GM19438 (cell line): ENCODE measurements at regions not wholly inside any gene's neighbourhood (a gene's known extent, or its start where the extent isn't known, plus 50 kb on each side); places are given as distances from the start of the nearest gene placed in this dataset.

Experiments used
- ATAC-seq: cut with Tn5 transposase; IDR thresholded peaks from one replicate; pipeline ENCODE4 v1.9.1; 2021; ENCODE audit warnings: low read depth; ENCODE audit not compliant: unreplicated experiment

DNA sequence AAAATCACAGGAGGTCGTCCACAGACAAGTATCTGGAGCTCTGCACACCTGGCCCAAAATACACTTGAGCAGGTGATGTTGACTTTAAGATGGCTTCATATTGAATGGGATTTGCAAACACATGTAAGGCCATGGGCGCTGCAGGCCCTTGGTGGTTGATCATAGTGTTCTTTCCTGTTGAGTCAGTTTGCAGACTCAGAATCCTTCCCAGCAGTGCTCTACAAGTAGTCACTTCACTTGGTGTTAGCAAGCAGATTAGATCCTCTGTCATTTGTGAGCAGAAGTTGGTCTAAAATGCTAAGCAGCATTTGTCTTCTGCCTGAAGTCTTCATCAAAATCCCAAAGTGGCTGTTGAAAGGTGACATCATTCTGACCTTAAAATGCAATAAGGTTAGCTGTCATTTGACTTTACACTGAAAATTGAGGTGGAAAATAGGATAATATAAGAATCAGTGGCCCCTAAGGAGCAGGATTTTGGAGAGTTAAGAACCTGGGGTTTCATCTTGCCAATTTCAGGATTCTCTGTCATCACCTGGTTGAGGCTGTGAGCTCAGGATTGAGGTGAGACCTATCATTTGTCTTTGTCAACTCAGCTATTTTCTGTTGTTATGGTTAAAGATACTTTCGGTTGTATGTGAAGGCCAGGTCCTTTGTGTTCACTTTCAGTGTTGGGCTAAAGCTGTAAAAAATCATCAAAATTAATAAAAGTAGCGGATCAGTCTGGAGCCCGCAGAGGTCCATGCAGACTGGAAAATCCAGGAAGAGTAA, 114.5 kb downstream of the LRRC70 start:
- ATAC-seq, result no peak

DNA sequence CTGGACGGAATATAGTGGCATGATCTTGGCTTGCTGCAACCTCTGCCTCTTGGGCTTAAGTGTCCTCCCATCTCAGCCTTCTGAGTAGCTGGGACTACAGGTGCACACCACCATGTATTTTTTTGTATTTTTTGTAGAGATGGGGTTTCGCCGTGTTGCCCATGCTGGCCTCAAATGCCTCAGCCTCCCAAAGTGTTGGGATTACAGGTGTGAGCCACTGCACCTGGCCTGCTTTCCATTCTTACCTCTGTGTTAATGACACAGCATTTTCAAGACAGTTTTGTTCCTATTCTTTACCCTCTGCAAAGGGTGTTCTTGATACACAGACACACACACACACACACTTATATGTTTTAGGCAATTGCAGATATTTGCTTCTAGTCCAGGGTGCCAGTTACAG, 113.3 kb downstream of the LRRC70 start:
- ATAC-seq, result no peak

DNA sequence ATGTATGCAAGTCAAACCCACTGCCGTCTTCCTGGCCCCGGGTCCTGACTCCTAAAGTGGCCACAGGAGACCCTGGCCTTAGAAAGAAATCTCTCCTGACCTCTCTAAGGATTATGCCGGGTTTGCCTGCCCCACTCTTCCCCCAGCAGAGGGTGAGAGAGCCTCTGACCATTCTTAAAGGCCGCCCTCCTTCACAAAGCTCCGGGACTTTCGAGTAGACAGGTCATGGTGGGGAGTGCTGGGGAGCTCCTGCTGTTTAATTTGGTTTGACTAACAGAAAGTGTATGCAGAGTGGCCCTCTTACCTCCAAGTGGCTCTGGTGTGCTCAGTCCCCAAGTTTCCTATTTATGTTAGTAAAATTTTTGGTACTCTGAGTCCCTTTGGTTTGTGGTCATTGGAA, 111.8 kb downstream of the LRRC70 start:
- ATAC-seq, result no peak

DNA sequence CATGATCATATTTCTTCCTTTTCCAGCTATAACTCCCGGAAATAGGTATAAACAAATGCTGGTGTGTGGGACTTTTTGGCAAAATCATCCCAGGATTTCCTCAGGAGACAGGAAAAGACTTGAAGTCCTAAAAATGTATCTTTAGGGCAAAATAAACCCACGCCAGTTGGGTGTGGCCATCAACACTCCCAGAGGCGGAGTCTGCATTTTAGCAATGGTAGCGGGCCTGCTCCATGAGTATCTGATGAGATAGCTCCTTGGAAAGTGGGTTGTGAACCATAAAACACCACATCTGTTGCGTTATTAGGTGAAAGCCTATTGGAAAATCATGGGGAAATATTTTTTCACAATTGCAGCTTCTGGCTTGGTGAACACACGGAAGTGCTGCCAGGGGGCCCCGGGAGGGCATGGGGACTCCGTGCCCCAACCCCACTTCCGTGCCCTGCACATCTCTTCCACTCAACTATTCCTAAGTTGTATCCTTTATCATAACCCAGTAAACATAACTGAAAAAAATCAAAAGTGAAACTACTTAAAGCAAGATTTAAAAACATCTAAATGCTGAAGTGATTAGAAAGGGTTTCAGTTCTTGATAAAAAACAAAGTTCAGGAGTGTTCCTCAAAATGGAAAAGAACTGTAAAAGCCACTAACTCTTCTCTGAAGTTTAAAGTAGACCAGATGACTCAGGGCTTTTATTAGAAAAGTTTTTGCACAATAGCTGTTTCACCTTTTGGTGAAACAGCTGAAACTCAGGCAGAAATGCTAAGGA, 111.2 kb downstream of the LRRC70 start:
- ATAC-seq, result no peak

DNA sequence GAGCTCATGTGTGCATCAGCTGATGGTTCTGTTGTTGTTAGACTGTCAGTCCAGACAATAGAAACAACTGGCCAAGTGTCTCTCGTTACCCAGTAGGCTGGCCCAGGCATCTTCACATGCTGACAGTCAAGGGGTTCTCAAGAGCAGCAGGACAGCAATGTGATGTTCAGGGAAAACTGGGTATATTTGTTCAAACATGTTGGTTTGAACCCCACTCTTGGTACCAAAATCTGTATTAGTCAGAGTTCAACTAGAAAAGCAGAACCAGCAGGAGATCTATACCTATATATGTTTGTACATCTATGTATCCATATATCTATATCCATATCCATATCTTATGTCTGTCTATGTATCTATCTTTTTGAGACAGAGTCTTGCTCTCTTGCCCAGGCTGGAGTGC, 108.1 kb downstream of the LRRC70 start:
- no peak for ATAC-seq

DNA sequence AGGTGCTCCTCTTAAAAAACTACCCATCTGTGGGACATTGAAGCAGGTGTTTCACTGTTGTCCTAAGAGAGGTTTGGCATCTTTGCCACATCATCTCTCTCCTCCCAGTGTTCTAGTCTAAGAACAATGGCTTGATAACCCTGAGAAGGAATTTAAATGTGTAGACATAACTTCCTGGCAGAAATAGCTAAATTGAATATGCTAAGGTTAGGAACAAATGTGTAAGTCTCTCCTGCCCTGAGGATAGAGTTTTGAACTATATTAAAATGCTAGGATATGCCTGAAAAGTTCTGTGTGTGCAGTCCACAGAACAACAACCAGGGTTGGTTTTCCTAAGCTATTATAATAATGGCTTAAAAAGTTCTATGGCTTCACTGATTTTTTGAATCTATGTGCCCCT, 106.6 kb downstream of the LRRC70 start:
- no peak for ATAC-seq

DNA sequence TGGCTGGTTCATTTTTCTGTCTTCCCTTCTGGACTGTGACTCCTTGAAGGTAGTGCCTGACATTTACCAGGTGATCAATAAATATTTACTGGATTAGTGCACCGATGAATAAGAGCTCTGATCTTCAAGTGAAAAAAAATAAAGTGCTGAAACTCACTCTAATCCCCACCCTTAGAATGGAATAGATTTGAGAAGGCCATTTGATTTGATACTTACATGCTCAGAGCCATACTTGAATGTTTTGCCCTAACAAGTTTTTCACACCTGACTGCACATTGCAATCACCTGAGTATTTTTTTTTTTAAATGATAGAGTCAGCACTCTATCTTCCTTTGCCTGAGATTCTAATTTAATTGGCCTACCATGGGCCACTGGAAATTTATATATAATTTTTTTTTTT, 105.7 kb downstream of the LRRC70 start:
- ATAC-seq, result no peak

DNA sequence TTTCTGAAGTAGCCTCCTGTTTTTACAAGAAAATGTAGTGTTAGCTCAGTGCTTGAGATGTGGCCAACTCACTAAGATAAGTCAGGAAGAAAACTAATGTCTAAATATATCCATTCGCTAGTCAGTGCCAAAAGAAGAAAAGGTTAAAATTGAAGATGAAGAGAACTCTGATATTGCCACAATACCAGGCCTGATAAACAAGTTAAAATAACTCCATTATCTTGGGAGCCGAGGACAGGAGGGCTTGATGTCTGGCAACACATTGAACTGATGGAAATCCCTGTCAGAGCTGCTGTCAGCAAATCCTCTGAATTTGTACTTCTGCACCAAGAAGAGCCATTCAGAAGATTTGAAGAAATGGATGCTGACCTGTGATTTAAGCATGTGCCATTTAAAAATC, 103.4 kb downstream of the LRRC70 start:
- no peak for ATAC-seq

DNA sequence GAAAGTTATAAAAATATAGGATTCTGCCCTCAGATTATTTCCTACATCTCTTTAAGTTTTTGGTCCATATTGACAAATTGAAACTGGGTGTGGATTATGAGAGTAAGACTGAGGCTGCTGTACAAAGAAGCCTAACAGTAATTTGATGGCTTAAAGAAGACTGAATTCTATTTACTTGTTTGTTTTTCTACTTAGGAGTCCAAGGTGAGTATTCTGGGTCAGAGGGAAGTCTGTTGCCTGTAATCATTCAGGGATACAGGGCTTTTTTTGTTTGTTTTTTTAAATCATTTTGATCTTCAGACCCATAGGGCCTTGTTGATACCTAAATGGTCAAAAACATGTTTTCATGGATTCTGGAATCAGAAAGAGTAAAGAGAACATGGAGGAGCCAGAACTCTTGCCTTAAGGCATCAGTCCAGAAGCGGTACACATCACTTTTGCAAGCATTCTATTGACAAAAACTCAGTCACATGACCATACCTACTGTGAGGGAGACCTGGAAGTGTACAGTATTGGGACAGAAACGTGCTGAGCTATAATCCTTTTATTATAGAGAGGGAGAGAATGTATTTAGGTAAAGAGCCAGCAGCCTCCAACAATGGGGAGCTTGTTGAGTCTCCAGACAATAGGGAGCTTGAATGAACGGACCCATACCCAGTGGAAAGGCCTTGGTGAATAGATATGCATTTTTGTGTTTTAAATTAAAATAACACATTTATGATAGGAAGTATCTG, 102.7 kb downstream of the LRRC70 start:
- no peak for ATAC-seq

DNA sequence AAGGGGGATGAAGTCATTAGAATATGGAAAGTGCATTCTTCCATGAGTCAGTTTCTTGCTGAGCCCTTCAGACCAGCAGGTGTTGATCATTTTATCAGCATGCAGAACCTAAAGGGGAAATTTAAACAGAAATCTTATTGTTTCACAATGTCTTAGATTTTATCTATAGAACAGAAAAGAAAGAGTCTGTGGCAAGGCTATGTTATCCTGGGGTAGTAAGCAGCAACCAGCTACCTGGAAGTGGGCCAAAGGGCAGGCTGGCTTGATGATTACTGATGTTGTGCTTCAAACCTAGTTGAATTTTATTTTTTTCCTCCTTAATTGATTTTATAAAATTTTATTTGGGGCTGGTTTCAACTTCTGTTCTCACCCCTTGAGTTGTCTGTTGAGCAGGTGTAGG, 101.5 kb downstream of the LRRC70 start:
- no peak for ATAC-seq
